ENCODE measurements at regions not wholly inside any gene's neighbourhood (a gene's known extent, or its start where the extent isn't known, plus 50 kb on each side); places are given as distances from the start of the nearest gene placed in this dataset.

- no peaks in the 10 kb centered on the region for H3K27me3 ChIP-seq (ENCODE audit: insufficient read depth, low read length)
- H3K79me2 ChIP-seq (ENCODE audit: insufficient read depth, low read length) = no peaks in the 10 kb centered on the region
- no peak overlapping the region for H3K9ac ChIP-seq (ENCODE audit: low read length)
- H3K4me1 ChIP-seq (ENCODE audit: insufficient read depth, low read length, severe bottlenecking) = no peaks in the 10 kb centered on the region
- H4K20me1 ChIP-seq (ENCODE audit: insufficient read depth, low read length) = no peaks in the 10 kb centered on the region
- no peak overlapping the region for H2AFZ ChIP-seq (ENCODE audit: low read length)
- no peaks in the 10 kb centered on the region for H3K9me2 ChIP-seq (ENCODE audit: low read depth, low read length)
- H3K27ac ChIP-seq (ENCODE audit: low read depth, low read length, poor library complexity, severe bottlenecking) = no peak overlapping the region
- TF ChIP-seq CTCF (IDR thresholded peaks at IDR 0.05; ENCODE audit: low read length) (no peak), EZH2 (IDR thresholded peaks at IDR 0.05; ENCODE audit: borderline replicate concordance, low read length) (no peak)
- H3K9me3 ChIP-seq (ENCODE audit: low read length) = no peaks in the 10 kb centered on the region
- no peaks in the 10 kb centered on the region for H3K36me3 ChIP-seq (ENCODE audit: insufficient read depth, low read length)
- no peak overlapping the region for H3K4me2 ChIP-seq (ENCODE audit: low read length)
- H3K4me3 ChIP-seq (ENCODE audit: low read depth, low read length, poor library complexity, severe bottlenecking) = no peak overlapping the region
- no peaks in the 10 kb centered on the region for H3F3A ChIP-seq (ENCODE audit: insufficient read depth, low read length)
These were observed 2002.2 kb upstream of the ACO1 start for GRCh38 chr9:30382271-30382670.

DNA sequence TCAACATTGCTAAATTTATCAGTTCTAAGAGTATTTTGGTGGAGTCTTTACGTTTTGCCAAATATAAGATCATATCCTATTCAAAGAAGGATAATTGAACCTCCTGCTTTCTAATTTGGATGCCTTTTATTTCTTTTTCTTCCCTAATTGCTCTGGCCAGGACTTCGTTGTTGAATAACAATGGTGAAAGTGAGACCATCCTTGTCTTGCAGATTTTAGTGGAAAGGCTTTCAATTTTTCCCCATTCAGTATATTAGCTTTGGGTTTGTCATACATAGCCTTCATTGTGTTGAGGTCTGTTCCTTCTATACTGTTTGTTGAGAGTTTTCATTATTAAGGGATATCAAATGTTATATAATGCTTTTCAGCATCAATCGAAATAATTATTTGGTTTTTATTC lies 1974.2 kb upstream of the ACO1 start:
- Histone ChIP-seq H3K4me2 (ENCODE audit: low read length) (no peak overlapping the region), H3K9me3 (ENCODE audit: low read length) (0 out of 2 replicates have a peak, but pooled peaks cover 5% of the 10 kb centered on the region), H3K79me2 (ENCODE audit: insufficient read depth, low read length) (no peaks in the 10 kb centered on the region), H3K4me3 (ENCODE audit: low read depth, low read length, poor library complexity, severe bottlenecking) (no peak overlapping the region), H3F3A (ENCODE audit: insufficient read depth, low read length) (no peaks in the 10 kb centered on the region), H3K27me3 (ENCODE audit: insufficient read depth, low read length) (no peaks in the 10 kb centered on the region), H3K9me2 (ENCODE audit: low read depth, low read length) (no peaks in the 10 kb centered on the region), H2AFZ (ENCODE audit: low read length) (no peak overlapping the region), H3K9ac (ENCODE audit: low read length) (no peak overlapping the region), H3K36me3 (ENCODE audit: insufficient read depth, low read length) (no peaks in the 10 kb centered on the region), H3K4me1 (ENCODE audit: insufficient read depth, low read length, severe bottlenecking) (no peaks in the 10 kb centered on the region), H4K20me1 (ENCODE audit: insufficient read depth, low read length) (no peaks in the 10 kb centered on the region), H3K27ac (ENCODE audit: low read depth, low read length, poor library complexity, severe bottlenecking) (no peak overlapping the region)
- TF ChIP-seq CTCF (IDR thresholded peaks at IDR 0.05; ENCODE audit: low read length) (no peak), EZH2 (IDR thresholded peaks at IDR 0.05; ENCODE audit: borderline replicate concordance, low read length) (no peak)

DNA sequence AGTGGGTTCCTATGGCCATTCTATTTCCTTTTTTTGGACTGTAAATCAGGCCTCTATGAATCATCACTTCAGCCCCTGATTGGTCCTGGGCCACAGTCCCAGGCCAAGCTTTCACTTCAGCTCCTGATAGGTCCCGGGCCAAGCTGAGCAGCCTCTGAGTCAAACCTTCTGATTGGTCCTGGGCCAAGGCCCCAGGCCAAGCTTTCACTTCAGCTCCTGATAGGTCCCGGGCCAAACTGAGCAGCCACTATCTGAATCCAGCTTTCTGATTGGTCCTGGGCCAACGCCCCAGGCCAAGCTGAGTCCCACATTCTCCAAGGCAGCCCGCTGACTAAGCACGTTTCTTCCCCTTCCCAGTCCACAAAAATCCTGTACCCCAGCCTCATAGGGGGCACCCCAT lies 1972.9 kb upstream of the ACO1 start:
- no peaks in the 10 kb centered on the region for H3F3A ChIP-seq (ENCODE audit: insufficient read depth, low read length)
- no peak overlapping the region for H3K9ac ChIP-seq (ENCODE audit: low read length)
- H3K4me2 ChIP-seq (ENCODE audit: low read length) = no peak overlapping the region
- no peaks in the 10 kb centered on the region for H3K79me2 ChIP-seq (ENCODE audit: insufficient read depth, low read length)
- no peak overlapping the region for H3K4me3 ChIP-seq (ENCODE audit: low read depth, low read length, poor library complexity, severe bottlenecking)
- H2AFZ ChIP-seq (ENCODE audit: low read length) = no peak overlapping the region
- no peaks in the 10 kb centered on the region for H3K9me2 ChIP-seq (ENCODE audit: low read depth, low read length)
- no peaks in the 10 kb centered on the region for H3K27me3 ChIP-seq (ENCODE audit: insufficient read depth, low read length)
- 0 out of 2 replicates have a peak, but pooled peaks cover 5% of the 10 kb centered on the region for H3K9me3 ChIP-seq (ENCODE audit: low read length)
- no peak overlapping the region for H3K27ac ChIP-seq (ENCODE audit: low read depth, low read length, poor library complexity, severe bottlenecking)
- H3K36me3 ChIP-seq (ENCODE audit: insufficient read depth, low read length) = no peaks in the 10 kb centered on the region
- TF ChIP-seq CTCF (IDR thresholded peaks at IDR 0.05; ENCODE audit: low read length) = no peak
- TF ChIP-seq EZH2 (IDR thresholded peaks at IDR 0.05; ENCODE audit: borderline replicate concordance, low read length) = no peak
- H4K20me1 ChIP-seq (ENCODE audit: insufficient read depth, low read length) = no peaks in the 10 kb centered on the region
- H3K4me1 ChIP-seq (ENCODE audit: insufficient read depth, low read length, severe bottlenecking) = no peaks in the 10 kb centered on the region
